NCI-H146 treated with DMSO at 0.1 percent for 48 hours (cell line): ENCODE measurements at regions not wholly inside any gene's neighbourhood (a gene's known extent, or its start where the extent isn't known, plus 50 kb on each side); places are given as distances from the start of the nearest gene placed in this dataset.

ENCODE experiments used
- DNase-seq: peaks from one replicate; lab custom pipeline; 2025; ENCODE audit not compliant: unreplicated experiment; lab: John Stamatoyannopoulos, UW

GRCh38 chr10:108184114-108184513 lies 1019.6 kb upstream of the SORCS1 start:
- DNase-seq, result no peak

- DNase-seq, result no peak
These were observed 1016.4 kb upstream of the SORCS1 start for GRCh38 chr10:108180878-108181277.

GRCh38 chr10:108169846-108170245 lies 1005.3 kb upstream of the SORCS1 start:
- no peak for DNase-seq

- DNase-seq, result no peak
These were observed 1003.3 kb upstream of the SORCS1 start for GRCh38 chr10:108167766-108168165.

- no peak for DNase-seq
These were observed 1001.9 kb upstream of the SORCS1 start for GRCh38 chr10:108166401-108166800.

- DNase-seq, result no peak
These were observed 982.8 kb upstream of the SORCS1 start for GRCh38 chr10:108147346-108147745.

GRCh38 chr10:108141064-108141463 lies 976.6 kb upstream of the SORCS1 start:
- no peak for DNase-seq

GRCh38 chr10:108132303-108132702 lies 967.8 kb upstream of the SORCS1 start:
- no peak for DNase-seq

GRCh38 chr10:108130575-108130974 lies 966.1 kb upstream of the SORCS1 start:
- DNase-seq, result no peak

- DNase-seq, result no peak
These were observed 947.7 kb upstream of the SORCS1 start for GRCh38 chr10:108112218-108112617.

- DNase-seq, result no peak
These were observed 940.1 kb upstream of the SORCS1 start for GRCh38 chr10:108104551-108105156.

- DNase-seq, result no peak
These were observed 932.8 kb upstream of the SORCS1 start for GRCh38 chr10:108097258-108097657.

- no peak for DNase-seq
These were observed 931.7 kb upstream of the SORCS1 start for GRCh38 chr10:108095932-108096925.

- no peak for DNase-seq
These were observed 926.1 kb upstream of the SORCS1 start for GRCh38 chr10:108090476-108091215.

GRCh38 chr10:108086502-108086901 lies 922.0 kb upstream of the SORCS1 start:
- no peak for DNase-seq

GRCh38 chr10:108082596-108082995 lies 918.1 kb upstream of the SORCS1 start:
- no peak for DNase-seq

- no peak for DNase-seq
These were observed 913.8 kb upstream of the SORCS1 start for GRCh38 chr10:108078263-108078662.

- no peak for DNase-seq
These were observed 908.0 kb upstream of the SORCS1 start for GRCh38 chr10:108072466-108072865.

GRCh38 chr10:108070789-108071188 lies 906.3 kb upstream of the SORCS1 start:
- no peak for DNase-seq

GRCh38 chr10:108069096-108069495 lies 904.6 kb upstream of the SORCS1 start:
- no peak for DNase-seq

GRCh38 chr10:108064746-108065260 lies 900.3 kb upstream of the SORCS1 start:
- DNase-seq, result no peak
